ENCODE measurements at regions not wholly inside any gene's neighbourhood (a gene's known extent, or its start where the extent isn't known, plus 50 kb on each side); places are given as distances from the start of the nearest gene placed in this dataset.

- Histone ChIP-seq H3K9me3 (ENCODE audit: control extremely low read depth in 1 of 5, control insufficient read depth in 4 of 5, insufficient read depth in 2 of 5, low read depth in 1 of 5, low read length in 4 of 5) (no peaks in the 10 kb centered on the region), H3K4me3 (ENCODE audit: control insufficient read depth in 1 of 7, extremely low read depth in 1 of 7, insufficient read depth in 4 of 7, low read depth in 2 of 7, low read length in 6 of 7) (no peak overlapping the region), H3K27me3 (replicated peaks in 2 of 5; ENCODE audit: control insufficient read depth in 4 of 5, insufficient read depth in 5 of 5, low read length in 4 of 5) (peaks cover 0 to 12% (median 2%) of the 10 kb centered on the region in 5 experiments), H3K36me3 (ENCODE audit: control insufficient read depth in 4 of 4, insufficient read depth in 4 of 4, low read length in 3 of 4) (no peaks in the 10 kb centered on the region), H3K27ac (ENCODE audit: insufficient read depth in 1 of 2, low read depth in 1 of 2, low read length in 2 of 2, poor library complexity in 1 of 2, severe bottlenecking in 2 of 2) (no peak overlapping the region), H3K4me1 (ENCODE audit: control extremely low read depth in 1 of 4, control insufficient read depth in 4 of 4, insufficient read depth in 4 of 4, low read length in 3 of 4) (no peaks in the 10 kb centered on the region)
- ChIA-PET CTCF (no interaction called here), POLR2A (no interaction called here)
- DNase-seq: no peak
- 96% methylated on average over 5 of the region's 7 CpGs for WGBS (ENCODE audit: insufficient coverage)
Measured at GRCh38 chr11:112611771-112612170, 349.4 kb upstream of the NCAM1 start.

GRCh38 chr11:112612250-112612849 lies 348.9 kb upstream of the NCAM1 start:
- Histone ChIP-seq H3K9me3 (ENCODE audit: control extremely low read depth in 1 of 5, control insufficient read depth in 4 of 5, insufficient read depth in 2 of 5, low read depth in 1 of 5, low read length in 4 of 5) (no peaks in the 10 kb centered on the region), H3K4me3 (ENCODE audit: control insufficient read depth in 1 of 7, extremely low read depth in 1 of 7, insufficient read depth in 4 of 7, low read depth in 2 of 7, low read length in 6 of 7) (no peak overlapping the region), H3K4me1 (ENCODE audit: control extremely low read depth in 1 of 4, control insufficient read depth in 4 of 4, insufficient read depth in 4 of 4, low read length in 3 of 4) (no peaks in the 10 kb centered on the region), H3K36me3 (ENCODE audit: control insufficient read depth in 4 of 4, insufficient read depth in 4 of 4, low read length in 3 of 4) (no peaks in the 10 kb centered on the region), H3K27ac (ENCODE audit: insufficient read depth in 1 of 2, low read depth in 1 of 2, low read length in 2 of 2, poor library complexity in 1 of 2, severe bottlenecking in 2 of 2) (no peak overlapping the region), H3K27me3 (replicated peaks in 2 of 5; ENCODE audit: control insufficient read depth in 4 of 5, insufficient read depth in 5 of 5, low read length in 4 of 5) (peaks cover 0 to 10% (median 2%) of the 10 kb centered on the region in 5 experiments)
- 74% methylated on average over 5 of the region's 5 CpGs for WGBS (ENCODE audit: insufficient coverage)
- CTCF ChIA-PET: no interaction called here
- DNase-seq: no peak
- POLR2A ChIA-PET: no interaction called here

GRCh38 chr11:112613051-112613972 lies 347.9 kb upstream of the NCAM1 start:
- CTCF ChIA-PET: interaction anchor here (1.4 kb wide), 1 partner anchor 21 kb away, joined by 6 read pairs; no protein-coding TSS in a partner anchor
- no peak overlapping the region for H3K27ac ChIP-seq (ENCODE audit: insufficient read depth in 1 of 2, low read depth in 1 of 2, low read length in 2 of 2, poor library complexity in 1 of 2, severe bottlenecking in 2 of 2)
- H3K9me3 ChIP-seq (ENCODE audit: control extremely low read depth in 1 of 5, control insufficient read depth in 4 of 5, insufficient read depth in 2 of 5, low read depth in 1 of 5, low read length in 4 of 5): no peaks in the 10 kb centered on the region
- DNase-seq: no peak
- no peak overlapping the region for H3K4me3 ChIP-seq (ENCODE audit: control insufficient read depth in 1 of 7, extremely low read depth in 1 of 7, insufficient read depth in 4 of 7, low read depth in 2 of 7, low read length in 6 of 7)
- peaks cover 0 to 10% (median 2%) of the 10 kb centered on the region in 5 experiments for H3K27me3 ChIP-seq (replicated peaks in 2 of 5; ENCODE audit: control insufficient read depth in 4 of 5, insufficient read depth in 5 of 5, low read length in 4 of 5)
- POLR2A ChIA-PET: no interaction called here
- no peaks in the 10 kb centered on the region for H3K4me1 ChIP-seq (ENCODE audit: control extremely low read depth in 1 of 4, control insufficient read depth in 4 of 4, insufficient read depth in 4 of 4, low read length in 3 of 4)
- no peaks in the 10 kb centered on the region for H3K36me3 ChIP-seq (ENCODE audit: control insufficient read depth in 4 of 4, insufficient read depth in 4 of 4, low read length in 3 of 4)
- 87% methylated on average over 6 of the region's 8 CpGs for WGBS (ENCODE audit: insufficient coverage)

- CTCF ChIA-PET: no interaction called here
- Histone ChIP-seq H3K27me3 (replicated peaks in 2 of 5; ENCODE audit: control insufficient read depth in 4 of 5, insufficient read depth in 5 of 5, low read length in 4 of 5) (peaks cover 0 to 10% (median 2%) of the 10 kb centered on the region in 5 experiments), H3K9me3 (ENCODE audit: control extremely low read depth in 1 of 5, control insufficient read depth in 4 of 5, insufficient read depth in 2 of 5, low read depth in 1 of 5, low read length in 4 of 5) (no peaks in the 10 kb centered on the region)
Measured at GRCh38 chr11:112614605-112615004, 346.6 kb upstream of the NCAM1 start.

GRCh38 chr11:112615238-112615637 lies 346.0 kb upstream of the NCAM1 start:
- CTCF ChIA-PET: no interaction called here
- H3K36me3 ChIP-seq (ENCODE audit: control insufficient read depth in 4 of 4, insufficient read depth in 4 of 4, low read length in 3 of 4): no peaks in the 10 kb centered on the region
- H3K9me3 ChIP-seq (ENCODE audit: control extremely low read depth in 1 of 5, control insufficient read depth in 4 of 5, insufficient read depth in 2 of 5, low read depth in 1 of 5, low read length in 4 of 5): no peaks in the 10 kb centered on the region
- no peak overlapping the region for H3K27ac ChIP-seq (ENCODE audit: insufficient read depth in 1 of 2, low read depth in 1 of 2, low read length in 2 of 2, poor library complexity in 1 of 2, severe bottlenecking in 2 of 2)
- H3K27me3 ChIP-seq (replicated peaks in 2 of 5; ENCODE audit: control insufficient read depth in 4 of 5, insufficient read depth in 5 of 5, low read length in 4 of 5): peaks cover 0 to 10% (median 2%) of the 10 kb centered on the region in 5 experiments
- no peak overlapping the region for H3K4me3 ChIP-seq (ENCODE audit: control insufficient read depth in 1 of 7, extremely low read depth in 1 of 7, insufficient read depth in 4 of 7, low read depth in 2 of 7, low read length in 6 of 7)
- DNase-seq: no peak
- H3K4me1 ChIP-seq (ENCODE audit: control extremely low read depth in 1 of 4, control insufficient read depth in 4 of 4, insufficient read depth in 4 of 4, low read length in 3 of 4): no peaks in the 10 kb centered on the region
- POLR2A ChIA-PET: no interaction called here

More at GRCh38 chr11:112614605-112615004, 346.6 kb upstream of the NCAM1 start:
- Histone ChIP-seq H3K27ac (ENCODE audit: insufficient read depth in 1 of 2, low read depth in 1 of 2, low read length in 2 of 2, poor library complexity in 1 of 2, severe bottlenecking in 2 of 2) (no peak overlapping the region), H3K4me3 (ENCODE audit: control insufficient read depth in 1 of 7, extremely low read depth in 1 of 7, insufficient read depth in 4 of 7, low read depth in 2 of 7, low read length in 6 of 7) (no peak overlapping the region), H3K36me3 (ENCODE audit: control insufficient read depth in 4 of 4, insufficient read depth in 4 of 4, low read length in 3 of 4) (no peaks in the 10 kb centered on the region), H3K4me1 (ENCODE audit: control extremely low read depth in 1 of 4, control insufficient read depth in 4 of 4, insufficient read depth in 4 of 4, low read length in 3 of 4) (no peaks in the 10 kb centered on the region)
- no peak for DNase-seq
- WGBS (ENCODE audit: insufficient coverage): 86% methylated on average over 1 of the region's 1 CpG
- POLR2A ChIA-PET: no interaction called here

GRCh38 chr11:112615891-112616290 lies 345.3 kb upstream of the NCAM1 start:
- H3K4me3 ChIP-seq (ENCODE audit: control insufficient read depth in 1 of 7, extremely low read depth in 1 of 7, insufficient read depth in 4 of 7, low read depth in 2 of 7, low read length in 6 of 7): no peak overlapping the region
- ChIA-PET POLR2A (no interaction called here), CTCF (no interaction called here)
- H3K9me3 ChIP-seq (ENCODE audit: control extremely low read depth in 1 of 5, control insufficient read depth in 4 of 5, insufficient read depth in 2 of 5, low read depth in 1 of 5, low read length in 4 of 5): no peaks in the 10 kb centered on the region
- no peaks in the 10 kb centered on the region for H3K4me1 ChIP-seq (ENCODE audit: control extremely low read depth in 1 of 4, control insufficient read depth in 4 of 4, insufficient read depth in 4 of 4, low read length in 3 of 4)
- H3K27me3 ChIP-seq (replicated peaks in 2 of 5; ENCODE audit: control insufficient read depth in 4 of 5, insufficient read depth in 5 of 5, low read length in 4 of 5): peaks cover 0 to 9% (median 2%) of the 10 kb centered on the region in 5 experiments
- DNase-seq: no peak
- H3K27ac ChIP-seq (ENCODE audit: insufficient read depth in 1 of 2, low read depth in 1 of 2, low read length in 2 of 2, poor library complexity in 1 of 2, severe bottlenecking in 2 of 2): no peak overlapping the region
- no peaks in the 10 kb centered on the region for H3K36me3 ChIP-seq (ENCODE audit: control insufficient read depth in 4 of 4, insufficient read depth in 4 of 4, low read length in 3 of 4)
